ENCODE measurements at regions not wholly inside any gene's neighbourhood (a gene's known extent, or its start where the extent isn't known, plus 50 kb on each side); places are given as distances from the start of the nearest gene placed in this dataset.

GRCh38 chr15:24607636-24608035 is 67.9 kb upstream of the NPAP1 start:
- Histone ChIP-seq H3K4me1 (no peaks in the 10 kb centered on the region), H3K27me3 (no peaks in the 10 kb centered on the region), H3K9me3 (no peaks in the 10 kb centered on the region), H3K4me3 (no peak overlapping the region), H3K27ac (no peak overlapping the region), H3K36me3 (no peaks in the 10 kb centered on the region)
- no peak for TF ChIP-seq CTCF (IDR thresholded peaks at IDR 0.05)
- no peak for TF ChIP-seq EP300 (IDR thresholded peaks at IDR 0.05)
- TF ChIP-seq POLR2AphosphoS5 (IDR thresholded peaks at IDR 0.05) = no peak
- TF ChIP-seq POLR2A (IDR thresholded peaks at IDR 0.05) = no peak
- ATAC-seq = no peak
- WGBS, 2 donors (ENCODE audit: low coverage in 1 of 2) = 62 to 73% methylated on average over 2 to 3 of the region's 4 CpGs

- no peak for ATAC-seq
- WGBS, 2 donors (ENCODE audit: low coverage in 1 of 2) = 0 to 26% methylated on average over 1 of the region's 1 CpG
- no peaks in the 10 kb centered on the region for H3K36me3 ChIP-seq
- H3K4me1 ChIP-seq = no peaks in the 10 kb centered on the region
- no peaks in the 10 kb centered on the region for H3K27me3 ChIP-seq
- H3K9me3 ChIP-seq = peaks cover 0 to 9% (median 0%) of the 10 kb centered on the region in 3 donors
- no peak for TF ChIP-seq POLR2A (IDR thresholded peaks at IDR 0.05)
- TF ChIP-seq EP300 (IDR thresholded peaks at IDR 0.05) = no peak
- TF ChIP-seq POLR2AphosphoS5 (IDR thresholded peaks at IDR 0.05) = no peak
- TF ChIP-seq CTCF (IDR thresholded peaks at IDR 0.05) = no peak
- no peak overlapping the region for H3K27ac ChIP-seq
- H3K4me3 ChIP-seq = no peak overlapping the region
These were observed 57.9 kb upstream of the NPAP1 start for GRCh38 chr15:24617646-24618045.

- Histone ChIP-seq H3K27me3 (no peaks in the 10 kb centered on the region), H3K36me3 (no peaks in the 10 kb centered on the region), H3K4me1 (no peaks in the 10 kb centered on the region), H3K4me3 (no peak overlapping the region), H3K27ac (no peak overlapping the region), H3K9me3 (peaks cover 0 to 14% (median 0%) of the 10 kb centered on the region in 3 donors)
- TF ChIP-seq EP300 (IDR thresholded peaks at IDR 0.05) = no peak
- TF ChIP-seq POLR2AphosphoS5 (IDR thresholded peaks at IDR 0.05) = no peak
- no peak for TF ChIP-seq CTCF (IDR thresholded peaks at IDR 0.05)
- TF ChIP-seq POLR2A (IDR thresholded peaks at IDR 0.05) = no peak
- no CpG with 5 or more reads among the region's 3 CpGs for WGBS, 2 donors (ENCODE audit: low coverage in 1 of 2)
- ATAC-seq = no peak
These were observed 53.9 kb upstream of the NPAP1 start for GRCh38 chr15:24621630-24622215.

Small RNA genes in the stretch of these regions (small RNA-seq; reads per million reads assigned to genes)
- gene RNU6-741P = 0 reads per million in 4 donors
